Activated CD8-positive, alpha-beta memory T cell treated with anti-CD3 and anti-CD28 coated beads for 4 hours (primary cell): ENCODE measurements at regions not wholly inside any gene's neighbourhood (a gene's known extent, or its start where the extent isn't known, plus 50 kb on each side); places are given as distances from the start of the nearest gene placed in this dataset.
"Not testable (repeated sequence)": the region's sequence is repeated elsewhere in the genome, so short reads cannot be mapped to it uniquely, and the experiment has no call there.

Experiments used
- DNase-seq, 2 donors: peaks; one replicate each; pipeline ENCODE4 v3.0.0-alpha.2; 2020; ENCODE audit warnings: low read depth in 2 of 2

GRCh38 chr7:9204571-9204970 lies 771.2 kb downstream of the NXPH1 start:
- DNase-seq: no peak

- DNase-seq: no peak
Observed at GRCh38 chr7:9210114-9210513, 776.7 kb downstream of the NXPH1 start.

GRCh38 chr7:9217204-9217603 lies 783.8 kb downstream of the NXPH1 start:
- no peak for DNase-seq

- DNase-seq: no peak
Observed at GRCh38 chr7:9226500-9226899, 793.1 kb downstream of the NXPH1 start.

GRCh38 chr7:9231630-9232121 lies 798.3 kb downstream of the NXPH1 start:
- no peak for DNase-seq

- no peak for DNase-seq
Observed at GRCh38 chr7:9240001-9240400, 806.6 kb downstream of the NXPH1 start.

GRCh38 chr7:9241826-9242225 lies 808.4 kb downstream of the NXPH1 start:
- no peak for DNase-seq

GRCh38 chr7:9242636-9243035 lies 809.2 kb downstream of the NXPH1 start:
- DNase-seq: no peak

- DNase-seq: no peak
Observed at GRCh38 chr7:9250876-9251275, 817.5 kb downstream of the NXPH1 start.

GRCh38 chr7:9264395-9264794 lies 831.0 kb downstream of the NXPH1 start:
- no peak for DNase-seq

- DNase-seq: no peak
Observed at GRCh38 chr7:9280088-9280487, 846.7 kb downstream of the NXPH1 start.

- DNase-seq: no peak
Observed at GRCh38 chr7:9283246-9283645, 849.8 kb downstream of the NXPH1 start.

- no peak for DNase-seq
Observed at GRCh38 chr7:9302436-9302835, 869.0 kb downstream of the NXPH1 start.

GRCh38 chr7:9307131-9307530 lies 873.7 kb downstream of the NXPH1 start:
- no peak for DNase-seq

- DNase-seq: no peak
Observed at GRCh38 chr7:9324513-9324912, 891.1 kb downstream of the NXPH1 start.

- DNase-seq: no peak
Observed at GRCh38 chr7:9328296-9328695, 894.9 kb downstream of the NXPH1 start.

GRCh38 chr7:9349625-9350024 lies 916.2 kb downstream of the NXPH1 start:
- DNase-seq: no peak

GRCh38 chr7:9391221-9391620 lies 957.8 kb downstream of the NXPH1 start:
- no peak for DNase-seq

GRCh38 chr7:9391984-9392383 lies 958.6 kb downstream of the NXPH1 start:
- no peak for DNase-seq

GRCh38 chr7:9404386-9404785 lies 971.0 kb downstream of the NXPH1 start:
- DNase-seq: not testable (repeated sequence)

- DNase-seq: no peak
Observed at GRCh38 chr7:9407816-9408215, 974.4 kb downstream of the NXPH1 start.

- DNase-seq: no peak
Observed at GRCh38 chr7:9453521-9453920, 1020.1 kb downstream of the NXPH1 start.

- DNase-seq: no peak
Observed at GRCh38 chr7:9488555-9488954, 1055.1 kb downstream of the NXPH1 start.

- no peak for DNase-seq
Observed at GRCh38 chr7:9498303-9498702, 1064.9 kb downstream of the NXPH1 start.

- DNase-seq: no peak
Observed at GRCh38 chr7:9502269-9502668, 1068.9 kb downstream of the NXPH1 start.
